Naive thymus-derived CD8-positive, alpha-beta T cell (primary cell): ENCODE measurements at regions not wholly inside any gene's neighbourhood (a gene's known extent, or its start where the extent isn't known, plus 50 kb on each side); places are given as distances from the start of the nearest gene placed in this dataset.
"Not testable (repeated sequence)": the region's sequence is repeated elsewhere in the genome, so short reads cannot be mapped to it uniquely, and the experiment has no call there.

Experiments used
- ATAC-seq, 2 donors: fragments of 150-1000 bp; cut with Tn5 transposase in 1 of 2; sonication (Bioruptor Pico), chemical (Tn5 transposase) in 1 of 2; 1 replicate in 1 of 2; 2 replicates in 1 of 2; pipeline ENCODE4 v1.10.0; 2021; ENCODE audit warnings: mild to moderate bottlenecking in 2 of 2, moderate library complexity in 2 of 2
- POLR2A ChIA-PET: fragments of 350-600 bp; sonication (Branson Sonifier 250); formaldehyde crosslinking; loops from one replicate; lab custom pipeline; 2021; ENCODE audit warnings: antibody characterized with exemption; lab: Charles Lee
- DNase-seq, 10 donors: peaks; one replicate each; pipeline versions ENCODE4 v3.0.0 to v3.0.0-alpha.2; 2020 to 2022
- H3K27ac Mint-ChIP-seq, 10 donors: one replicate each; pipeline ENCODE4 v1.8.0; 2020 to 2022; ENCODE audit warnings: mild to moderate bottlenecking in 10 of 10, mixed read lengths in 10 of 10, moderate library complexity in 4 of 10, inconsistent platforms in 1 of 10
- H3K27me3 Mint-ChIP-seq, 5 donors: one replicate each; pipeline ENCODE4 v1.8.0; 2021 to 2022; ENCODE audit warnings: mixed read lengths in 5 of 5
- H3K36me3 Mint-ChIP-seq, 3 donors: one replicate each; pipeline ENCODE4 v1.8.0; 2020 to 2022; ENCODE audit warnings: mixed read lengths in 3 of 3, mild to moderate bottlenecking in 2 of 3, inconsistent platforms in 1 of 3
- H3K4me1 Mint-ChIP-seq, 4 donors: one replicate each; pipeline ENCODE4 v1.8.0; 2021 to 2022; ENCODE audit warnings: mixed read lengths in 4 of 4
- H3K4me3 Mint-ChIP-seq, 10 donors: one replicate each; pipeline ENCODE4 v1.8.0; 2020 to 2022; ENCODE audit warnings: mild to moderate bottlenecking in 10 of 10, mixed read lengths in 10 of 10, moderate library complexity in 6 of 10, inconsistent platforms in 1 of 10
- H3K9me3 Mint-ChIP-seq, 9 donors: one replicate each; pipeline ENCODE4 v1.8.0; 2020 to 2022; ENCODE audit warnings: mixed read lengths in 9 of 9, mild to moderate bottlenecking in 3 of 9, inconsistent platforms in 1 of 9, moderate library complexity in 1 of 9

GRCh38 chrX:150216000-150216399, 147.1 kb upstream of the MAMLD1 start:
- H3K4me3 Mint-ChIP-seq, POLR2A ChIA-PET, H3K36me3 Mint-ChIP-seq, H3K9me3 Mint-ChIP-seq, ATAC-seq, H3K27me3 Mint-ChIP-seq, DNase-seq, H3K27ac Mint-ChIP-seq, H3K4me1 Mint-ChIP-seq: not testable (repeated sequence)

- Mint-ChIP-seq H3K36me3 (no peaks in the 10 kb centered on the region), H3K27ac (no peak overlapping the region), H3K4me3 (no peak overlapping the region), H3K27me3 (peaks cover 0 to 11% (median 0%) of the 10 kb centered on the region in 5 donors), H3K9me3 (no peaks in the 10 kb centered on the region), H3K4me1 (no peaks in the 10 kb centered on the region)
- POLR2A ChIA-PET: no interaction called here
- no peak for DNase-seq
- ATAC-seq: no peak
These were observed 146.4 kb upstream of the MAMLD1 start for GRCh38 chrX:150216716-150217115.

GRCh38 chrX:150217609-150218008, 145.5 kb upstream of the MAMLD1 start:
- DNase-seq: no peak
- H3K9me3 Mint-ChIP-seq: no peaks in the 10 kb centered on the region
- POLR2A ChIA-PET: no interaction called here
- peaks cover 0 to 7% (median 0%) of the 10 kb centered on the region in 5 donors for H3K27me3 Mint-ChIP-seq
- ATAC-seq: no peak
- no peaks in the 10 kb centered on the region for H3K4me1 Mint-ChIP-seq
- no peak overlapping the region for H3K27ac Mint-ChIP-seq
- no peak overlapping the region for H3K4me3 Mint-ChIP-seq
- no peaks in the 10 kb centered on the region for H3K36me3 Mint-ChIP-seq

GRCh38 chrX:150219374-150220185, 143.5 kb upstream of the MAMLD1 start:
- Mint-ChIP-seq H3K27me3 (peaks cover 0 to 7% (median 0%) of the 10 kb centered on the region in 5 donors), H3K9me3 (no peaks in the 10 kb centered on the region), H3K27ac (no peak overlapping the region), H3K4me1 (no peaks in the 10 kb centered on the region), H3K4me3 (no peak overlapping the region), H3K36me3 (no peaks in the 10 kb centered on the region)
- ATAC-seq: no peak
- DNase-seq: no peak
- POLR2A ChIA-PET: no interaction called here

GRCh38 chrX:150223176-150224015, 139.7 kb upstream of the MAMLD1 start:
- POLR2A ChIA-PET: no interaction called here
- peaks cover 0 to 4% (median 2%) of the 10 kb centered on the region in 4 donors for H3K4me1 Mint-ChIP-seq
- H3K27ac Mint-ChIP-seq: no peak overlapping the region
- ATAC-seq (no peak), DNase-seq (no peak)
- peaks cover 0 to 7% (median 0%) of the 10 kb centered on the region in 5 donors for H3K27me3 Mint-ChIP-seq
- H3K36me3 Mint-ChIP-seq: no peaks in the 10 kb centered on the region
- H3K9me3 Mint-ChIP-seq: no peaks in the 10 kb centered on the region
- no peak overlapping the region for H3K4me3 Mint-ChIP-seq

GRCh38 chrX:150224676-150225075, 138.4 kb upstream of the MAMLD1 start:
- no peaks in the 10 kb centered on the region for H3K36me3 Mint-ChIP-seq
- no peaks in the 10 kb centered on the region for H3K9me3 Mint-ChIP-seq
- H3K4me1 Mint-ChIP-seq: peaks cover 0 to 4% (median 2%) of the 10 kb centered on the region in 4 donors
- POLR2A ChIA-PET: no interaction called here
- DNase-seq (no peak), ATAC-seq (no peak)
- peaks cover 0 to 7% (median 0%) of the 10 kb centered on the region in 5 donors for H3K27me3 Mint-ChIP-seq
- no peak overlapping the region for H3K27ac Mint-ChIP-seq
- H3K4me3 Mint-ChIP-seq: no peak overlapping the region

GRCh38 chrX:150225266-150225665, 137.9 kb upstream of the MAMLD1 start:
- Mint-ChIP-seq H3K9me3 (no peaks in the 10 kb centered on the region), H3K4me1 (peaks cover 0 to 4% (median 2%) of the 10 kb centered on the region in 4 donors), H3K27ac (no peak overlapping the region), H3K4me3 (no peak overlapping the region), H3K36me3 (no peaks in the 10 kb centered on the region), H3K27me3 (peaks cover 0 to 7% (median 0%) of the 10 kb centered on the region in 5 donors)
- no peak for DNase-seq
- no peak for ATAC-seq
- POLR2A ChIA-PET: no interaction called here

- peaks cover 0 to 7% (median 0%) of the 10 kb centered on the region in 5 donors for H3K27me3 Mint-ChIP-seq
- DNase-seq: no peak
- H3K9me3 Mint-ChIP-seq: no peaks in the 10 kb centered on the region
- H3K36me3 Mint-ChIP-seq: no peaks in the 10 kb centered on the region
- POLR2A ChIA-PET: no interaction called here
- H3K4me3 Mint-ChIP-seq: no peak overlapping the region
- no peak overlapping the region for H3K27ac Mint-ChIP-seq
- H3K4me1 Mint-ChIP-seq: peaks cover 0 to 4% (median 2%) of the 10 kb centered on the region in 4 donors
- no peak for ATAC-seq
These were observed 137.4 kb upstream of the MAMLD1 start for GRCh38 chrX:150225756-150226155.

- no peaks in the 10 kb centered on the region for H3K36me3 Mint-ChIP-seq
- POLR2A ChIA-PET: no interaction called here
- no peaks in the 10 kb centered on the region for H3K9me3 Mint-ChIP-seq
- no peak overlapping the region for H3K4me3 Mint-ChIP-seq
- peaks cover 0 to 4% (median 2%) of the 10 kb centered on the region in 4 donors for H3K4me1 Mint-ChIP-seq
- ATAC-seq: no peak
- peaks cover 0 to 2% (median 0%) of the 10 kb centered on the region in 5 donors for H3K27me3 Mint-ChIP-seq
- DNase-seq: no peak
- H3K27ac Mint-ChIP-seq: no peak overlapping the region
These were observed 136.7 kb upstream of the MAMLD1 start for GRCh38 chrX:150226223-150226965.

- ATAC-seq (no peak), DNase-seq (no peak)
- POLR2A ChIA-PET: no interaction called here
- no peaks in the 10 kb centered on the region for H3K27me3 Mint-ChIP-seq
- no peaks in the 10 kb centered on the region for H3K36me3 Mint-ChIP-seq
- H3K9me3 Mint-ChIP-seq: no peaks in the 10 kb centered on the region
- no peak overlapping the region for H3K27ac Mint-ChIP-seq
- H3K4me3 Mint-ChIP-seq: no peak overlapping the region
- H3K4me1 Mint-ChIP-seq: peaks cover 0 to 4% (median 2%) of the 10 kb centered on the region in 4 donors
These were observed 135.7 kb upstream of the MAMLD1 start for GRCh38 chrX:150227321-150227860.

GRCh38 chrX:150227873-150228410, 135.2 kb upstream of the MAMLD1 start:
- Mint-ChIP-seq H3K4me1 (peaks cover 0 to 4% (median 2%) of the 10 kb centered on the region in 4 donors), H3K9me3 (no peaks in the 10 kb centered on the region), H3K4me3 (no peak overlapping the region), H3K27me3 (no peaks in the 10 kb centered on the region), H3K36me3 (no peaks in the 10 kb centered on the region), H3K27ac (no peak overlapping the region)
- no peak for ATAC-seq
- DNase-seq: no peak
- POLR2A ChIA-PET: no interaction called here

- Mint-ChIP-seq H3K27me3 (no peaks in the 10 kb centered on the region), H3K27ac (no peak overlapping the region), H3K9me3 (no peaks in the 10 kb centered on the region), H3K4me3 (no peak overlapping the region), H3K36me3 (no peaks in the 10 kb centered on the region), H3K4me1 (peaks cover 0 to 4% (median 2%) of the 10 kb centered on the region in 4 donors)
- ATAC-seq (no peak), DNase-seq (no peak)
- POLR2A ChIA-PET: no interaction called here
These were observed 134.7 kb upstream of the MAMLD1 start for GRCh38 chrX:150228431-150228830.
